ENCODE measurements at regions not wholly inside any gene's neighbourhood (a gene's known extent, or its start where the extent isn't known, plus 50 kb on each side); places are given as distances from the start of the nearest gene placed in this dataset.
"Not testable (repeated sequence)": the region's sequence is repeated elsewhere in the genome, so short reads cannot be mapped to it uniquely, and the experiment has no call there.

DNA sequence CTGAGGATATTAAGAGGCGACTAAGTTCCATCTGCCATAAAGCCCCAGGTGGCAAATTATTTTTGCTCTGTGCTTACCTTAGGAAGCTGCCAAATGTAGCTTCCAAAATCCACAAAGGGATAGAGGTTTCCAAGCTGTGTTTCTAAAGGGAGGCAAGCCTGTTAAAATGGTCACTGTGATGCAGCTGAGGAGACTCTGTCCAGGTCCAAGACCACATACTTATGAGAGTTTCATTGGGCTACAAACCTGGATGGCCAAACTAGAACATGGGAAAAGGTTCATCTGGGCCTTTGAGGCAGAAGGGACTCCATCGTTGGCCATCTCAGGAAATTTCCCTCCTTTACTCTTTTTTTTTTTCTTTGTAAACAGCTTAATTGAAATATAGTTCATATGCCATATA, 306.9 kb upstream of the FGF13 start:
- Mint-ChIP-seq H3K4me1 (ENCODE audit: unreplicated experiment) (no peaks in the 10 kb centered on the region), H3K27ac (ENCODE audit: unreplicated experiment) (no peak overlapping the region), H3K9me3 (ENCODE audit: unreplicated experiment) (no peaks in the 10 kb centered on the region), H3K27me3 (ENCODE audit: unreplicated experiment) (peaks cover 2% of the 10 kb centered on the region), H3K36me3 (ENCODE audit: low read depth, unreplicated experiment) (peaks cover 10% of the 10 kb centered on the region), H3K4me3 (ENCODE audit: unreplicated experiment) (no peak overlapping the region)
- TF ChIP-seq CTCF (IDR thresholded peaks at IDR 0.05; ENCODE audit: unreplicated experiment) = no peak
- DNase-seq (ENCODE audit: low spot score) = no peak

DNA sequence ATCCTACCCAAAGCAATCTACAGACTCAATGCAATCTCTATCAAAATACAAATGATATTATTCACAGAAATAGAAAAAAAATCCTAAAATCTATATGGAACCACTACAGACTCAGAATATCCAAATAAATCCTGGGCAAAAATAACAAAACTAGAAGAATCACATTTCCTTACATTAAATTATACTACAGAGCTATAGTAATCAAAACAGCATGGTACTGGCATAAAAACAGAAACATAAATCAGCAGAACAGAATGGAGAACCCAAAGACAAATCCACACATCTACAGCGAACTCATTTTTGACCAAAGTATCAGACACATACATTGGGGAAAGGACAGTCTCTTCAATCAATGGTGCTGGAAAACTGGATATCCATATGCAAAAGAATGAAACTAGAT, 304.1 kb upstream of the FGF13 start:
- H3K9me3 Mint-ChIP-seq (ENCODE audit: unreplicated experiment) = no peaks in the 10 kb centered on the region
- no peak for TF ChIP-seq CTCF (IDR thresholded peaks at IDR 0.05; ENCODE audit: unreplicated experiment)
- peaks cover 10% of the 10 kb centered on the region for H3K36me3 Mint-ChIP-seq (ENCODE audit: low read depth, unreplicated experiment)

DNA sequence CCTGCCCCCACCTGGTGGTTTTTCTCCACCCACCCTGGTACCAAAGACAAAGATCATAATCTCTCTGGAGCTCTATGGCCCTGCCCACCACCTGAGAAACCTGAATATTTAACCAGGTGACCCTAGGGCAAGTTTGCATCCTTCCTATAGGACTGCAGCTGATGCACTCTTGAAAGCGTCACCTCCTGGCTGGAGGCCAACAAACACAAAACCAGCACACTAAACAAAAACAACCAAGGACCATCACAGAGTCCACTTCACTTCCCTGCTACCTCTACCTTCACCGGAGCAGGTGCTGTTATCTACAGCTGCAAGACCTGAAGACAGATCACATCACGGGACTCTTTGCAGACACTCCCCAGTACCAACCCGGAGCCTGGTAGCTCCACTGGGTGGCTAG, 296.7 kb upstream of the FGF13 start:
- Mint-ChIP-seq H3K4me1 (ENCODE audit: unreplicated experiment) (no peaks in the 10 kb centered on the region), H3K36me3 (ENCODE audit: low read depth, unreplicated experiment) (peaks cover under 1% of the 10 kb centered on the region), H3K4me3 (ENCODE audit: unreplicated experiment) (no peak overlapping the region), H3K9me3 (ENCODE audit: unreplicated experiment) (no peaks in the 10 kb centered on the region), H3K27me3 (ENCODE audit: unreplicated experiment) (no peaks in the 10 kb centered on the region), H3K27ac (ENCODE audit: unreplicated experiment) (no peak overlapping the region)
- TF ChIP-seq CTCF (IDR thresholded peaks at IDR 0.05; ENCODE audit: unreplicated experiment) = no peak
- no peak for DNase-seq (ENCODE audit: low spot score)

More for the DNA sequence above, 304.1 kb upstream of the FGF13 start:
- Mint-ChIP-seq H3K27ac (ENCODE audit: unreplicated experiment) (no peak overlapping the region), H3K27me3 (ENCODE audit: unreplicated experiment) (no peaks in the 10 kb centered on the region), H3K4me3 (ENCODE audit: unreplicated experiment) (no peak overlapping the region), H3K4me1 (ENCODE audit: unreplicated experiment) (no peaks in the 10 kb centered on the region)
- DNase-seq (ENCODE audit: low spot score) = no peak

DNA sequence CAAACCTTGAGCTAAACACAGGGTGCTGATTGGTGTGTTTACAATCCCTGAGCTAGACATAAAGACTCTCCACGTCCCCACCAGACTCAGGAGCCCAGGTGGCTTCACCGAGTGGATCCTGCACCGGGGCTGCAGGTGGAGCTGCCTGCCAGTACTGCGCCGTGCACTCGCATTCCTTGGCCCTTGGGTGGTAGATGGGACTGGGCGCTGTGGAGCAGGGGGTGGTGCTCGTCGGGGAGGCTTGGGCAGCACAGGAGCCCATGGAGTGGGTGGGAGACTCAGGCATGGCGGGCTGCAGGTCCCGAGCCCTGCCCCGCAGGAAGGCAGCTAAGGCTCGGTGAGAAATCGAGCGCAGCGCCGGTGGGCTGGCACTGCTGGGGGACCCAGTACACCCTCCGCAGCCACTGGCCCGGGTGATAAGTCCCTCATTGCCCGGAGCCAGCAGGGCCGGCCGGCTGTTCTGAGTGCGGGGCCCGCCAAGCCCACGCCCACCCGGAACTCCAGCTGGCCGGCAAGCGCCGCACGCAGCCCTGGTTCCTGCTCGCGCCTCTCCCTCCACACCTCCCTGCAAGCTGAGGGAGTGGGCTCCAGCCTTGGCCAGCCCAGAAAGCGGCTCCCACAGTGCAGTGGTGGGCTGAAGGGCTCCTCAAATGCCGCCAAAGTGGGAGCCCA, 292.5 kb upstream of the FGF13 start:
- not testable (repeated sequence) for H3K9me3 Mint-ChIP-seq (ENCODE audit: unreplicated experiment); H3K27me3 Mint-ChIP-seq (ENCODE audit: unreplicated experiment); DNase-seq (ENCODE audit: low spot score); H3K4me3 Mint-ChIP-seq (ENCODE audit: unreplicated experiment); H3K27ac Mint-ChIP-seq (ENCODE audit: unreplicated experiment); H3K36me3 Mint-ChIP-seq (ENCODE audit: low read depth, unreplicated experiment); H3K4me1 Mint-ChIP-seq (ENCODE audit: unreplicated experiment)

DNA sequence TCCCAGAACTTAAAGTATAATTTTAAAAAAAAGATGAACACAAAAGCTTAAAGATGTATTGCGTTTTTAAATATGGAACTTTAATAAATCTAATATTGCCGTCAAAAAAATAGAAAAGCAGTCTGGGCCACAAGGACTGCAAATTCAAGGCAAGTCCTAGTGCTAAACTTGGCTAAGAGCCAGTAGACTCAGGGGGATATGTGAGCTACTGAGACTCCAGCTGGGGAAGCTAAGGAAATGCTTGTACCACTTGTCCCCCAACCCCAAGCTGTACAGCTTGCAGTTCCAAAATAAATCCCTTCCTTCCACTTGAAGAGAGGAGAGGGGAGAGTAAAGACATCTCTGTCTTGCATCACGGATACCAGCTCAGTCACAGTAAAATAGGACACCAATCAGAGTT, 290.8 kb upstream of the FGF13 start:
- Mint-ChIP-seq H3K27ac (ENCODE audit: unreplicated experiment) (no peak overlapping the region), H3K9me3 (ENCODE audit: unreplicated experiment) (no peaks in the 10 kb centered on the region)

More for the DNA sequence above, 290.8 kb upstream of the FGF13 start:
- Mint-ChIP-seq H3K4me3 (ENCODE audit: unreplicated experiment) (no peak overlapping the region), H3K36me3 (ENCODE audit: low read depth, unreplicated experiment) (peaks cover 3% of the 10 kb centered on the region), H3K27me3 (ENCODE audit: unreplicated experiment) (no peaks in the 10 kb centered on the region), H3K4me1 (ENCODE audit: unreplicated experiment) (no peaks in the 10 kb centered on the region)
- TF ChIP-seq CTCF (IDR thresholded peaks at IDR 0.05; ENCODE audit: unreplicated experiment) = no peak
- DNase-seq (ENCODE audit: low spot score) = no peak
